Stomach smooth muscle (tissue), 2 donors: ENCODE measurements at regions not wholly inside any gene's neighbourhood (a gene's known extent, or its start where the extent isn't known, plus 50 kb on each side); places are given as distances from the start of the nearest gene placed in this dataset.

Source experiments
- H3K27ac ChIP-seq: one replicate; pipeline ENCODE4 v1.7.0; 2013; ENCODE audit warnings: mild to moderate bottlenecking, low read length, inconsistent platforms
- H3K27me3 ChIP-seq, 2 donors: one replicate each; pipeline ENCODE4 v1.7.0; 2013; ENCODE audit warnings: low read length in 2 of 2; ENCODE audit not compliant: insufficient read depth in 2 of 2, control insufficient read depth in 1 of 2
- H3K36me3 ChIP-seq, 2 donors: one replicate each; pipeline ENCODE4 v1.7.0; 2013; ENCODE audit warnings: low read length in 2 of 2; ENCODE audit not compliant: control insufficient read depth in 2 of 2, insufficient read depth in 2 of 2
- H3K4me1 ChIP-seq: one replicate; pipeline ENCODE4 v1.7.0; 2013; ENCODE audit warnings: low read length; ENCODE audit not compliant: control insufficient read depth, insufficient read depth
- H3K4me3 ChIP-seq, 2 donors: one replicate each; pipeline ENCODE4 v1.7.0; 2013; ENCODE audit warnings: low read length in 2 of 2
- H3K9ac ChIP-seq, 2 donors: one replicate each; pipeline ENCODE4 v1.7.0; 2013; ENCODE audit warnings: low read length in 2 of 2, mild to moderate bottlenecking in 1 of 2
- H3K9me3 ChIP-seq, 2 donors: one replicate each; pipeline ENCODE4 v1.7.0; 2013; ENCODE audit warnings: low read length in 2 of 2; ENCODE audit not compliant: control insufficient read depth in 2 of 2
- donor health status: healthy.
- donor health status: Pancreatic carcinoma.

DNA sequence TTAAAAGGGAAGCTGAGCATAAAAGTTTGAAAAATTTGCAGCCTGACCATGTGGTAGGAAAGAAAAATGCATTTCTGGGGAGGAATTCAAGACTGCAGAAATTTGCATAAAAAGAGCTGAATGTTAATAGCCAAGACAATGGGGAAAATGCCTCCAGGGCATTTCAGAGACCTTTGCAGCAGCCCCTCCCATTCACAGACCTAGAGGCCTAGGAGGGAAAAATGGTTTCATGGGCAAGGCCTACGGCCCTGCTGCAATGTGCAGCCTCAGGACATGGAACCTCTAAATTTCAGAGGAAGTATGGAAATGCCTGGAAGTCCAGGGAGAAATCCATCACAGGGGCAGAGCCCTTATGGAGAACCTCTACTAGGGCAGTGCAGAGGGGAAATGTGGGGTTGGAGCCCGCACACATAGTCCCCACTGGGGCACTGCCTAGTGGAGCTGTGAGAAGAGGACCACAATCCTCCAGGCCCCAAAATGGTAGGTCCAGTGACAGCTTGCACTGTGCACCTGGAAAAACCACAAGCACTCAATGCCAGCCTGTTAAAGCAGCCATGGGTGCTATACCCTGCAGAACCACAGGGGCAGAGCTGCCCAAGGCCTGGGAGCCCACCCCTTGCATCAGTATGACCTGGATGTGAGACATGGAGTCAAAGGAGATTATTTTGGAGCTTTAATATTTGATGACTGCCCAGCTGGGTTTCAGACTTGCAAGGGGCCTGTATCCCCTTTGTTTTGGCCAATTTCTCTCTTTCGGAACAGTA is 243.8 kb downstream of the DNAJB9 start:
- H3K27me3 ChIP-seq, result no peaks in the 10 kb centered on the region
- H3K4me1 ChIP-seq, result no peaks in the 10 kb centered on the region
- H3K36me3 ChIP-seq, result no peaks in the 10 kb centered on the region
- H3K4me3 ChIP-seq, result no peak overlapping the region
- no peak overlapping the region for H3K9ac ChIP-seq
- no peak overlapping the region for H3K27ac ChIP-seq
- no peaks in the 10 kb centered on the region for H3K9me3 ChIP-seq

DNA sequence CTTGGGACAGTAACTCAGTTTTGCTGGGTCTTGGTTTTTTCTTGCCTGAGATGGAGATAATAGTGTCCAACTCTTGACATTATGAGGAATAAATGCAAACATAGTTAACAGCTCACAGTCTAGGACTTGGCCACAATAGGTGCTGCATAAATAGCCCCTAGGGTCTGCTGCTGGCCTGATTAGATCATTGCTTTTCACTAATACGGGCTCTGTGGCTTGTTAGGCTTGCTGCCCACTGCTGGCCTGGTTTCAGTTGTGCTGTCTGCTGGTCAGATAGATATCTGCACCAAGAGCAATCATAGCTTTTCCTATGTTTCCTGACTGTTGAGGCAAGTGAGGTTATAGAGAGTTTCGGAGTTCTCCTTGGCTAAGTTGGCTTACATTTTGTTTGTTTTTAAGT is 246.1 kb downstream of the DNAJB9 start:
- no peak overlapping the region for H3K4me3 ChIP-seq
- no peaks in the 10 kb centered on the region for H3K27me3 ChIP-seq
- H3K27ac ChIP-seq, result no peak overlapping the region
- no peaks in the 10 kb centered on the region for H3K9me3 ChIP-seq
- no peak overlapping the region for H3K9ac ChIP-seq
- H3K36me3 ChIP-seq, result no peaks in the 10 kb centered on the region
- H3K4me1 ChIP-seq, result no peaks in the 10 kb centered on the region

DNA sequence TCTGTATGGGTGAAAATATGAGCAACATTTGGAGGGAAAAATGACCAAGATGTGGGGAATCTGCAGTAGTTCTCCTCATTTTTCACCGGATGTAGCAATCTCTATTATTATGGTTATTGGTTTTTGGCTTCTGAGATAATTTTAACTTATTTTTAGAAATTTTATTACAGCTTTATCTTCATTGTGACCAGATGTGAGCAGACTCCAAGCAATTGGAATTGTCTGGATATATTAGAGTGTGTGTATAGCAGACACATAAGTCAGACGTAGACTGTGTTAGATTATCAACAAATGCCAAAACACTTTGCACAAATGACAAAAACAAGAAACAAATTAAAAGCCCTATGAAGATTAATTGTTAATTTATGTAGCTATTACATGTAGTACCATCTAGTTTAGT is 249.1 kb downstream of the DNAJB9 start:
- Histone ChIP-seq H3K36me3 (no peaks in the 10 kb centered on the region), H3K4me1 (no peaks in the 10 kb centered on the region), H3K27me3 (no peaks in the 10 kb centered on the region)

DNA sequence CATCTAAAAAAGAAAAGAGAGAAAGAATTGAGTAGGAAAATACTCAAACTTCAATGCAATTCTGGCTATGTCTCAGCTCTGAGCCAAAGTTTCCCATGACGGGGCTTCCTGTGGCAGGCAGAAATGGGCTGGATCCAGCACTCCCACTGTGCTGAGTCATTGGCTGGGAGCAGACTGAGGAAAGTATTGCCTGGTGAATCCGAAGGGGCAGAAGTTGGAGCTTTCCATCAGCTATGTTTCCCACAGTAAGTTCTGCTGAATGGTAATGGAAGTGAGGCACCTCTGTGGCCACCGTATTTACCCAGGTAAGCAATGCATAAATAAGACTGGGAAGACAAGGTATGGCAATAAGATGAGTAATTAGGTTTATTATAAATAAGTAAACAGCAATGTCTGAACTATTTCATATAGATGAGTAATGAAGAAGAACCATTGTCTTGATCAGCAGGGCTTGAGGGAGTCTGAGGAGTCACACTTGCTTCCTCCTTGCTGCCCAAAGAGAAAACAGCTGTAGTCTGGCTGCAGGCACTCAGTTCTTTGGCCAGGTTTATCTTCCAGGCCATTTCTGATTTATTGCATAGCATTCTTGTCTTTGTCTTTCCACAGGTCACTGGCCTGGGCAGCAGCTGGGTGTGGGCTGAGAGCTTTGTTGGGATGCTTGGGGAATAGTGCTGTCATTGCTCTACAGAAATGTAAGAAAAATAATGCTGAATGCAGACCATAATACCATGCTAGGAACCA is 255.3 kb downstream of the DNAJB9 start:
- no peaks in the 10 kb centered on the region for H3K4me1 ChIP-seq
- no peak overlapping the region for H3K27ac ChIP-seq
- no peak overlapping the region for H3K9ac ChIP-seq
- no peaks in the 10 kb centered on the region for H3K36me3 ChIP-seq
- no peak overlapping the region for H3K4me3 ChIP-seq
- no peaks in the 10 kb centered on the region for H3K9me3 ChIP-seq
- no peaks in the 10 kb centered on the region for H3K27me3 ChIP-seq

More for the DNA sequence above, 249.1 kb downstream of the DNAJB9 start:
- Histone ChIP-seq H3K9me3 (no peaks in the 10 kb centered on the region), H3K4me3 (no peak overlapping the region), H3K9ac (no peak overlapping the region), H3K27ac (no peak overlapping the region)

DNA sequence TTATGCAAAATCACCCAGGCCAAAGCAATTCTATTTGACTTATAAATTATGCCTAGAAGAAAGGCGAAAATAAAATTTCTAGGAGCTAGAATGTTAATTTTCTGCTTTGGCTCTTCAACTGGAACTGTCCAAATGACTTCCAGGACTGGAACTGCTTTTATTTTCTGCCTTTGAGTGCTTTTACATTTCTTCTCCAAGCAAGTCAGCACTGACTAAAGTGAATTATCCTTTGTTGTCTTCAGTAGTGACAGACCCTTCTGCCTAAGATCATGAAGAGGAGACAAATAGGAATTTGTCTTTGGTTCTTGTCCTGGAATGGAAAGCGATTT is 255.9 kb downstream of the DNAJB9 start:
- no peaks in the 10 kb centered on the region for H3K9me3 ChIP-seq
- H3K9ac ChIP-seq, result no peak overlapping the region
- no peaks in the 10 kb centered on the region for H3K4me1 ChIP-seq
- no peaks in the 10 kb centered on the region for H3K27me3 ChIP-seq
- H3K36me3 ChIP-seq, result no peaks in the 10 kb centered on the region
- no peak overlapping the region for H3K27ac ChIP-seq
- no peak overlapping the region for H3K4me3 ChIP-seq

DNA sequence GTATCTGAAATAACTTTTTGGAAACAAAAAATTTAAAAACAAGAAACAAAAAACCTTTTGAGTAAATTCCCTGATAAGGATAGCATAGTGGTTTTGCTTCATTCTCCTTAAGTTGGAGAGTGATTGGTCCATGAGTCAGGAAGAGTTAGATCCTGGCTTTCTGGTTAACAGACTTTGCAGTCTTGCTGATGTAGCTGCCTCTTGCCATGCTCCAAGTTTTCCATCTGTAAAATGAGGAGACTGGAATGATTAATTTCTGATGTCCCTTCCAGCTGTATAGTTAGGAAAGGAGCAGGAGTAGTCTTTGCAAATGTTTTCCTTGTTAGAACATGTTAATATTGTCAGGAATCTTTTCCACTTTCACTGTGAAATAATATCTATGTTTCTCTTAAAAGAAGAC is 266.6 kb downstream of the DNAJB9 start:
- H3K27me3 ChIP-seq, result no peaks in the 10 kb centered on the region
- H3K4me1 ChIP-seq, result no peaks in the 10 kb centered on the region
- H3K9ac ChIP-seq, result no peak overlapping the region
- H3K27ac ChIP-seq, result no peak overlapping the region
- H3K9me3 ChIP-seq, result no peaks in the 10 kb centered on the region
- H3K36me3 ChIP-seq, result no peaks in the 10 kb centered on the region
- H3K4me3 ChIP-seq, result no peak overlapping the region

DNA sequence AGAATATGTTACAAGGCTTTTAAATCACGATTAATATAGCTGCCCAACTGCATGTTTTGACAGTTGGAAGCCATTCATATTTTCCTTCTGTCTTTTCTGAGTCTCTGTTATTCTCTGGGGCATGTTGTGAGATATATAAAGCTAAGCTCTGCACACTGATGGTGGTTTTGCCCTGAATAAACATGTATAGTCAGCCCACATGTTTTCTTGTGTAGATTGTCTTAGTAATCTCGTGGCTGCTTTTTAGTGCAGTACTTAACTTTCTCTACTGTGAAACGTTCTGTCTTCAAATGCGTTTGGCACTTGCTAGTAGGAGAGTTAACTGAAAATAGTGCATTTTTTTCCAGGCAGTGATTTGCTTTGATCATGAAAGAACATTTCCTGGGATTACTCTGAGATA is 268.5 kb downstream of the DNAJB9 start:
- H3K9ac ChIP-seq, result no peak overlapping the region
- H3K4me1 ChIP-seq, result no peaks in the 10 kb centered on the region
- peak overlapping the region in 1 of 2 donors; percentile 33 for H3K4me3 ChIP-seq
- no peaks in the 10 kb centered on the region for H3K36me3 ChIP-seq
- H3K27me3 ChIP-seq, result no peaks in the 10 kb centered on the region
- H3K9me3 ChIP-seq, result no peaks in the 10 kb centered on the region
- H3K27ac ChIP-seq, result no peak overlapping the region

DNA sequence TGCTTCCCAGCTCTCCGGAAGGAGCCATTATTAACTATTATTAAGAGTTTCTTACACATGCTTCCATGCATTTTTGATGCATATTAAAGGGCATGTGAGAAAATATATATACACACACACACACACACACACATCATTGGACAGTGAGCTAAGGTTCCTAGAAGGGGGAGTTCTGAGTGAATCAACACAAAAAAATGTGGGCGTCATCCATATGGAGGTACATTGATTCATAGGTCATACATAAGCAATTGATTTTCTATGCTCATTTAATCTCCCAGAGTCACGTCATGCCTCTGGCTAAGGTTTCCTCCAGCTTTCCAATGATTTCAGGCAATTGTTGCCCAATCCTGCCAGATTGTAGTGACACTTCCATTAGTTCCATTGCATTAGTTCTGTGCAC is 269.4 kb downstream of the DNAJB9 start:
- H3K4me3 ChIP-seq, result no peak overlapping the region
- no peaks in the 10 kb centered on the region for H3K36me3 ChIP-seq
- no peak overlapping the region for H3K27ac ChIP-seq
- no peaks in the 10 kb centered on the region for H3K27me3 ChIP-seq
- no peaks in the 10 kb centered on the region for H3K4me1 ChIP-seq
- H3K9ac ChIP-seq, result no peak overlapping the region
- no peaks in the 10 kb centered on the region for H3K9me3 ChIP-seq

DNA sequence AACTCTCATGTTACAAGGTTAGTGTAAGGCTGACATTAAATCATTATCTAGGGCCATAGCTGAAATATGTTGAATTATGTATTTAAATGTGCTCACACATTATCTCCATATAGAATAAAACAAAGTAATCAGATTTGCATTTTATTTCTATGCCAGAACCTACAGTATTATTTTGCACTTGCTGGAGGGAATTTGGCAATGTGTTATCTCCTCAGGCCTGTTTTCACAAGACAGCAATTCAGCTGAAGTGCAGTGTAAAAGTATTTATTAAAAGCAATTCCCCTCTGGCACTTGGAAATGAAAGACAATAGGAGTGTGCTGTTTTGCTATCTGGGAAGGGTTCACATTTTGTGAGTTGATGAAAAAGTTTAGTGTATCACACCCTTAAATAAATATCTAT is 276.3 kb downstream of the DNAJB9 start:
- Histone ChIP-seq H3K4me1 (no peaks in the 10 kb centered on the region), H3K9ac (no peak overlapping the region), H3K27me3 (no peaks in the 10 kb centered on the region), H3K9me3 (no peaks in the 10 kb centered on the region), H3K27ac (no peak overlapping the region), H3K4me3 (no peak overlapping the region), H3K36me3 (no peaks in the 10 kb centered on the region)

DNA sequence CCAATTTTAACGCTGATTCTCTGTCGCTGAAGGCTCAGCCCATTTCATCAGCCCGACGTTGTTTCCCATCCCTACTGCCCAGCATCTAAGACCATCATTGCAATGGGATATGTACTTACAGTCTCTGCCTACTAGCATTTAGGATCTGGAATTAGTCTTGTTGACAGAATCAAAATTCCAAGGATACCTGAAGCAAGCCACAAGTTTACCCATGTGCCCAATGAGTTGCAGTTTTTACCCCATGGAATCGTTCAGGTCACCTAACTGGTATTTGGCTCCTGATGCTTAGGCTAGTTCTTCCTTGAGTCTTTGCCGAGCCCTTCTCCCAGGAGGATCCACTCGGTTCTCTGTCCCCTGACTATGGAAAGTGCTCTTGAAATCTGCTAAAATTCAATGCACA is 276.8 kb downstream of the DNAJB9 start:
- no peaks in the 10 kb centered on the region for H3K36me3 ChIP-seq

DNA sequence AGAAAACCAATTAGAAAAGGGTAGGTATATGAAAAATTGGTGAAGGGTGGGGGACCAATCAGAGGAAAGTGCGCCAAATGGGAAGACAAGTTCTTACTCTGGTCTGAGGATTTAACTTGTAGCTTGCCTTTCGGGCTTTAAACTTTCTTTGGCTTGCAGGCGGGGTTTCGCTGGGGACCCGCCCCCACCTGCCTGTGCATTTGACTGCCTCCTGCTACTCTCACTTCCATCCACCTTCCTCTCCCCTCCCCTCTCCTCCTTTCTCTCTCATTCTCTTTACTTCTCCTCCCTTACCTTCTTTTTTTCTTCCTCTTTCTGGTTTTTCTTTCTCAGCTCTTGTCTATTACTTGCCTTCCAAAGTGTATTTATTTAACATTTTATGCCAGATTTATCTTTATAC is 278.8 kb downstream of the DNAJB9 start:
- Histone ChIP-seq H3K9me3 (no peaks in the 10 kb centered on the region), H3K27me3 (no peaks in the 10 kb centered on the region), H3K27ac (no peak overlapping the region), H3K4me3 (no peak overlapping the region), H3K36me3 (no peaks in the 10 kb centered on the region), H3K9ac (no peak overlapping the region), H3K4me1 (no peaks in the 10 kb centered on the region)

More for the DNA sequence above, 276.8 kb downstream of the DNAJB9 start:
- Histone ChIP-seq H3K4me3 (no peak overlapping the region), H3K27ac (no peak overlapping the region), H3K9ac (no peak overlapping the region), H3K4me1 (no peaks in the 10 kb centered on the region), H3K27me3 (no peaks in the 10 kb centered on the region), H3K9me3 (no peaks in the 10 kb centered on the region)
